22Rv1 (cell line): ENCODE measurements at regions not wholly inside any gene's neighbourhood (a gene's known extent, or its start where the extent isn't known, plus 50 kb on each side); places are given as distances from the start of the nearest gene placed in this dataset.

ENCODE experiments used
- CTCF ChIP-seq: fragments of 450-650 bp; IDR thresholded peaks from 2 replicates; pipeline ENCODE4 v1.5.1; 2017; ENCODE audit warnings: mild to moderate bottlenecking
- ZFX ChIP-seq: fragments of 450-650 bp; IDR thresholded peaks from 2 replicates; pipeline ENCODE4 v1.6.1; 2017; ENCODE audit warnings: antibody characterized with exemption, borderline replicate concordance

- TF ChIP-seq CTCF (no peak), ZFX (no peak)
Measured at GRCh38 chr3:67875858-67876257, 221.4 kb upstream of the SUCLG2 start.
